Adrenal gland (tissue), 9 donors: ENCODE measurements at regions not wholly inside any gene's neighbourhood (a gene's known extent, or its start where the extent isn't known, plus 50 kb on each side); places are given as distances from the start of the nearest gene placed in this dataset.

Source experiments
- DNase-seq, 7 donors: peaks; one replicate each; pipeline ENCODE4 v3.0.0-alpha.2; 2019 to 2020
- H3K27ac ChIP-seq, 5 donors: fragments of 200-600 bp; sonication (generic) in 4 of 5; 1 replicate in 3 of 5; 2 replicates in 2 of 5; pipeline versions ENCODE4 v1.5.1 to v1.8.0; 2016 to 2020; ENCODE audit warnings: mild to moderate bottlenecking in 1 of 5
- H3K27me3 ChIP-seq: fragments of 200-600 bp; 2 replicates; pipeline ENCODE4 v1.8.0; 2021
- H3K36me3 ChIP-seq, 2 donors: fragments of 200-600 bp; replicated peaks in 1 of 2; 1 replicate in 1 of 2; 2 replicates in 1 of 2; pipeline versions ENCODE4 v1.5.1 to v1.8.0; 2018 to 2022
- H3K4me1 ChIP-seq, 2 donors: fragments of 200-600 bp; replicated peaks in 1 of 2; 1 replicate in 1 of 2; 2 replicates in 1 of 2; pipeline versions ENCODE4 v1.5.1 to v1.8.0; 2018 to 2021
- H3K4me3 ChIP-seq, 4 donors: fragments of 200-600 bp; sonication (generic) in 3 of 4; one replicate each; pipeline ENCODE4 v1.5.1; 2016 to 2018
- H3K9me3 ChIP-seq, 3 donors: fragments of 200-600 bp; sonication (generic) in 1 of 3; replicated peaks in 1 of 3; 1 replicate in 2 of 3; 2 replicates in 1 of 3; pipeline versions ENCODE4 v1.5.1 to v1.8.0; 2016 to 2021
- POLR2A ChIP-seq, 2 donors: fragments of 450-650 bp; IDR thresholded peaks; one replicate each; pipeline ENCODE4 v1.6.1; 2017; ENCODE audit warnings: antibody characterized with exemption in 2 of 2, mild to moderate bottlenecking in 2 of 2, moderate library complexity in 1 of 2
- WGBS, 4 donors: extraction: QIAGEN DNeasy Blood & Tissue Kit in 2 of 4; methylation state at CpG; one replicate each; pipeline versions ENCODE4 v1.1.5 to v1.1.7; 2013 to 2017; 5-methylcytosine and 5-hydroxymethylcytosine counted together
- intact Hi-C, 2 donors: fragments of 100-400 bp; cut with DNase I; formaldehyde crosslinking; loops; one replicate each; pipeline versions ENCODE4 v1.14.1 to v1.15.0; 2022 to 2023
- TF ChIP-seq, protein P1 (sequence below), 6 experiments: fragments of 450-650 bp in 4 of 6; fragments of 200-600 bp in 2 of 6; sonication (generic) in 1 of 6; IDR thresholded peaks; 1 replicate in 5 of 6; 2 replicates in 1 of 6; pipeline versions ENCODE4 v1.5.1 to v1.8.0; 2016 to 2021; ENCODE audit warnings: antibody characterized with exemption in 6 of 6, mild to moderate bottlenecking in 2 of 6, moderate library complexity in 1 of 6
- donor health status: healthy with polysubstance abuse.
- donor health status: Bipolar disorder and iron deficiency.
- donor health status: DM: yes; HTN: yes; CAD: no.
- donor health status: DM: no; HTN: no; CAD: no.
- donor health status: DM: no; HTN: no; CAD: no.

DNA sequence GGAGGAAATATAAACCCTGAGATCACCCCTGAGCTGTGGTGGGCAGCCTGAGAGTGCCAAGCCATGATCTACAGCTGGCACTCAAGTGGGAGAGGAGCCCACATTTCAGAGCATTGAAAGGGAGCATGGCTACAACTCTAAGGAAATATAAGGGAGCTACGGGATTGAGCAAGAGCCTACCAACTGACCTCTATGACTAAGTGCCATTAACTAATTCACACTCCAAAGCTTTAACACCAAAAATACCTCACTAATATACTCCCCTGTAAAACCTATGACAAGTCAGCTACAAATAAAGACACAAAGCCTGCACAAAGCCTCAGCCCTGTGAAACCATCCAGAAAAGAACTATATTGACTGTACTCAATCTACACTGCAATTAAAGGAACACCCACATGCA lies 286.8 kb upstream of the RPS23 start:
- Histone ChIP-seq H3K4me1 (no peaks in the 10 kb centered on the region), H3K27ac (no peak overlapping the region), H3K27me3 (no peaks in the 10 kb centered on the region), H3K36me3 (no peaks in the 10 kb centered on the region), H3K9me3 (no peaks in the 10 kb centered on the region), H3K4me3 (no peak overlapping the region)
- TF ChIP-seq POLR2A (IDR thresholded peaks at IDR 0.05) = no peak
- TF ChIP-seq, protein P1, sequence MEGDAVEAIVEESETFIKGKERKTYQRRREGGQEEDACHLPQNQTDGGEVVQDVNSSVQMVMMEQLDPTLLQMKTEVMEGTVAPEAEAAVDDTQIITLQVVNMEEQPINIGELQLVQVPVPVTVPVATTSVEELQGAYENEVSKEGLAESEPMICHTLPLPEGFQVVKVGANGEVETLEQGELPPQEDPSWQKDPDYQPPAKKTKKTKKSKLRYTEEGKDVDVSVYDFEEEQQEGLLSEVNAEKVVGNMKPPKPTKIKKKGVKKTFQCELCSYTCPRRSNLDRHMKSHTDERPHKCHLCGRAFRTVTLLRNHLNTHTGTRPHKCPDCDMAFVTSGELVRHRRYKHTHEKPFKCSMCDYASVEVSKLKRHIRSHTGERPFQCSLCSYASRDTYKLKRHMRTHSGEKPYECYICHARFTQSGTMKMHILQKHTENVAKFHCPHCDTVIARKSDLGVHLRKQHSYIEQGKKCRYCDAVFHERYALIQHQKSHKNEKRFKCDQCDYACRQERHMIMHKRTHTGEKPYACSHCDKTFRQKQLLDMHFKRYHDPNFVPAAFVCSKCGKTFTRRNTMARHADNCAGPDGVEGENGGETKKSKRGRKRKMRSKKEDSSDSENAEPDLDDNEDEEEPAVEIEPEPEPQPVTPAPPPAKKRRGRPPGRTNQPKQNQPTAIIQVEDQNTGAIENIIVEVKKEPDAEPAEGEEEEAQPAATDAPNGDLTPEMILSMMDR (IDR thresholded peaks at IDR 0.05) = no peak
- 90 to 100% (median 99%) methylated on average over 1 of the region's 1 CpG for WGBS, 4 donors
- intact Hi-C loops = no loop called here
- no peak for DNase-seq

DNA sequence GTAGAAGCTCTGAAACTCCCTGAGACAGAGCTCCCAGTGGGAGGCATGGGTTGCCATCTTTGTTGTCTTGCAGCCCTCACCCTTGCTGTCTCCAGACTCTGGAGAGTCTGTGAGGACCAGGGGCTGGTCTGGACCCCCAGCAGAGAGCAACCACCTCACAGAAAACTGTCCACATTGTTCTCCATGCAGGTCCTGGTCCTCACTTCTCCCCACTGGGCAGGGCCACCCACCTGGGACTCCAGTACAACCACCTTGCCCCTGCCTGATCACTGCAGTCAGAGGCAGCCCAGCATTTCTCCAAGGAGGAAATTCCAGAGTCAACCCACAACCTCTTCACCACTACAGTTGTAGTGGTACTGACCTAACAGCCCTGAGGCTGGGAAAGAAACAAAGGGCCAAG lies 285.6 kb upstream of the RPS23 start:
- Histone ChIP-seq H3K9me3 (no peaks in the 10 kb centered on the region), H3K27ac (no peak overlapping the region), H3K4me3 (no peak overlapping the region), H3K36me3 (no peaks in the 10 kb centered on the region), H3K4me1 (no peaks in the 10 kb centered on the region), H3K27me3 (no peaks in the 10 kb centered on the region)
- no peak for DNase-seq
- intact Hi-C loops = no loop called here
- TF ChIP-seq POLR2A (IDR thresholded peaks at IDR 0.05) = no peak
- TF ChIP-seq, protein P1 (IDR thresholded peaks at IDR 0.05) = no peak

DNA sequence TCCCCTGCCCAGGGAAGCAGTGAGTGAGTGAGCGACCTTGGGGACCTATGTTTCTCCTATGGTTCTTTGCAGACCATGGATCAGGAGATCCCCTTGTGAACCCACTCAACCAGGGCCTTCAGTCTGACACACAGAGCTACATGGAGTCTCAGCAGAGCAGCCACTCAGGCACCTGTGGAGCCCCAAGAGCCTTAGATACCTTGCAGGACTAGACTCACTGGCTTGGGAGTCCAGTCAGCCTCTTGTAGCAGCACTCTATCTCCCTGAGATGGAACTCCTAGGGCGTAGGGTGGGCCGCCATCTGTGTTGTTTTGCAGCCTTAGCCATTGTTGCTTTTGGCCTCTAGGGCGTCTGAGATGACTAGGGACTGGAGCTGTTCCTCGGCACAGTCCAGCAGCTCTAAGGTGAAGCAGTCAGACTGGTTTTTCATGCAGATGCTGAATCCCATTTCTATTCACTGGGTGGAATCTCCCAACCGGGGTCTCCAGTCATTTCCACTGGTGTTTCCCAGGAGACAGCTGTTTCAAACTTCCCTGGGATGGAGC lies 284.6 kb upstream of the RPS23 start:
- H3K27ac ChIP-seq = no peak overlapping the region
- DNase-seq = no peak
- H3K4me1 ChIP-seq = no peaks in the 10 kb centered on the region
- TF ChIP-seq, protein P1 (IDR thresholded peaks at IDR 0.05) = no peak
- TF ChIP-seq POLR2A (IDR thresholded peaks at IDR 0.05) = no peak
- H3K9me3 ChIP-seq = no peaks in the 10 kb centered on the region
- no peaks in the 10 kb centered on the region for H3K27me3 ChIP-seq
- 94 to 96% (median 95%) methylated on average over 5 to 6 of the region's 6 CpGs for WGBS, 4 donors
- H3K36me3 ChIP-seq = no peaks in the 10 kb centered on the region
- H3K4me3 ChIP-seq = no peak overlapping the region
- intact Hi-C loops = no loop called here

DNA sequence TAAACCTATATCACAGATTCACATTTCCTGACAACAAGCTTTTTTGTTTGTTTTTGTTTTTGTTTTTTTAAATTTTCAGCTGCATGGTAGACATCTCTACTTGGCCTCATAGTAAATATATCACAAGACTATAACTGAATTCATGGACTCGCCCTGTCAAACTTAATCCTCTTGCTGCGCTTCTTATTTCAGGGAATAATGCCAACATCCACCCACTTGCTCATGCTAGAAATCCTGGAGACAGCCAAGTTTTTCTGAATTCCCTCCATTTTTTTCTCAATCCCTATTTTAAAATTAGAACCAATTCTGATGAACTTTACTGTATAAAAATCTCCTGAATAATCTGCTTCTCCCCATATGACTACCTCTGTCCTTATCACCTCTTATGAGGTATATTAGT lies 283.6 kb upstream of the RPS23 start:
- Histone ChIP-seq H3K9me3 (no peaks in the 10 kb centered on the region), H3K27me3 (no peaks in the 10 kb centered on the region), H3K36me3 (no peaks in the 10 kb centered on the region), H3K4me3 (no peak overlapping the region), H3K4me1 (no peaks in the 10 kb centered on the region), H3K27ac (no peak overlapping the region)
- intact Hi-C loops = no loop called here
- 49 to 85% (median 58%) methylated on average over 2 of the region's 2 CpGs for WGBS, 4 donors
- TF ChIP-seq, protein P1 (IDR thresholded peaks at IDR 0.05) = no peak
- no peak for TF ChIP-seq POLR2A (IDR thresholded peaks at IDR 0.05)
- DNase-seq = no peak
